HK-2 (cell line): ENCODE measurements at regions not wholly inside any gene's neighbourhood (a gene's known extent, or its start where the extent isn't known, plus 50 kb on each side); places are given as distances from the start of the nearest gene placed in this dataset.
A peak's percentile ranks its signal among the peaks of the same experiment; 100 is the strongest.
"Not testable (repeated sequence)": the region's sequence is repeated elsewhere in the genome, so short reads cannot be mapped to it uniquely, and the experiment has no call there.

Experiments
- DNase-seq: peaks from one replicate; pipeline ENCODE4 v3.0.0-alpha.2; 2018; ENCODE audit not compliant: unreplicated experiment

DNA sequence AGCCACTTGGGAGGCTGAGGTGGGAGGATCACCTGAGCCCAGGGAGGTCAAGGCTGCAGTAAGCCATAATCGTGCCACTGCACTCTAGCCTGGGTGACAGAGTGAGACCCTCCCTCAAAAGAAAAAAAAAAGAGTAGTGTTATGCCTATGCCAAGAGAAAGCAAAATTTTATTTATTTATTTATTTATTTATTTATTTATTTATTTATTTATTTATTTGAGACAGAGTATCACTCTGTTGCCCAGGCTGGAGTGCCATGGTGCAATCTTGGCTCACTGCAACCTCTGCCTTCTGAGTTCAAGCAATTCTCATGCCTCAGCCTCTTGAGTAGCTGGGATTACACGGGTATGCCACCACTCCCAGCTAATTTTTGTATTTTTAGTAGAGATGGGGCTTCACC lies 72.6 kb upstream of the RAPGEF2 start:
- DNase-seq, result not testable (repeated sequence)

DNA sequence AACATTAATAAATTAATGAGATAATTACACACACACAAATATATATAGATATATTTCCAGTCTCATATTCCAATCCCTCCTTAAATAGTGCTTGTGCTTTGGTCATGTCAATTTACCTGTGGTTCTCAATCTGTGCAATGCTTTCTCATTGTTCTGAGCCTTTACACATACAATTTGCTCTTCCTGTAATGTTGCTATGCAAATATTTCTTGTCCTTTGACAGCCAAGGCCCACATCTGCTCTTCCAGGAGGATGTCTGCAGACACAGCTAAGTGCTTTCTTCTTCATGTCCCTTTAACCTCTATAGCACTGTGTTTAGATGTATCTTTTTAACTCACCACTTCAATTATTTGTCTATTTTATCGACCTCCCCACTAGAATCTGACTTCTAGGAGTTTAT lies 67.3 kb upstream of the RAPGEF2 start:
- DNase-seq, result no peak

DNA sequence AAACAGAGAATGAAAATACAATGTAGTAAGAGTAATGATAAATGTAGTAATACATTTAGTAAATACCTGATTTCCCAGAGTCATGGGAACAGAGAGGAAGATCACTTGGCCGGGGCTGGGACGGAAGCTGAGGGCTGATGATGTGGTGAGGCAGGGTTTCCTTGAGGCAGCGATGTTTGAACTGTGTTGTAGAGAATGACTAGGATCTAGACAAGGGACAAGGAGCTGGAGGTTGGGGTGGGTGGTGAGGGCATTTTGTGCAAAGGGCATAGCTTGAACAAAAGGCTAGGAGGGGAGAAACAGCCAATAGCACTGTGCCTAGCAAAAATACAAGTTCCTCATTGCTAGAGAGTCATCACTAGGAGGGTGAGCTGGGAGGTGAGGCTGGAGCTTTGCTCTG lies 64.3 kb upstream of the RAPGEF2 start:
- no peak for DNase-seq

DNA sequence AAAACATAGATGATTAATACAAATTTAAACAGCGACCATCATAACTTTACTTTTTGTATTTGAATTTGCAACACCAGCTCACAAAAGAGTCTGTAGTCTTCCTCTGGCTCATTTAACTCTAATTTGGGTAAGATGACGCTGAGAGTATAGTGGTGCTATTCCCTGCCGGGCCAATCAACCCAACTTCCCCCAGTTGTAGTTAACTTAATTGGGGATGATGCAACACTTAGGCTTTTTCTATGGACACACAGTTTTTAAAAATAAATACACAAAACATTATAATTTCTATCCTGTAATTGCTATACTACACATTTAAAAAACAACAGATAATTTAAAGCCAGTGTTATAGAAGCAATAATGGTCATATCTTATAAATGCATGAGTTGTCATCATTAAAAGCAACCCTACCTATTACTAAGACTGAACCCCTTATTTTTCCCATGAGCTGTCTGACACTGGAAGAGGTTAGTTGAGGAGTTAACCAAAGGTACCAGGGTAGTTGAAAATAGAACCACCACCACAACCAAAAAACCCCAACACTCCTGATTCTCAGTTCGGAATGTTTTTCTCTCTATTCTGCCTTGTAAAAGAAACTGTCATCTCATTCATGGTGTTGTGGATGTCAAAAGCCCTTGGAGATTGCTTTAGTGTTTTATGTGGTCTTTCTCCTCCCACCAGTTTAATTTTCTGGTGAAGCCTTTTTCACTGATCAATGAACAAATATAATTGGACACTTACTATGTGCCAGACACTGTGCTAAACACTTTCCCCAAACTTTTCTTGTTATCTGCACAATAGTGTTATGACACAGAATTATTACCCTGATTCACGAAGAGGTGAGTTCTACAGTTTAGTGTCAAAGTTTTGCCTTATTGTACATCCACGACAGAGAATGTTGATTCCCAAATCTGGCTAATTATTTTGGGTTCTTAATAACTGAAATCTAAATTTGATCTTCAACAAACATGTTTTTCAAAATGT lies 61.5 kb upstream of the RAPGEF2 start:
- no peak for DNase-seq

DNA sequence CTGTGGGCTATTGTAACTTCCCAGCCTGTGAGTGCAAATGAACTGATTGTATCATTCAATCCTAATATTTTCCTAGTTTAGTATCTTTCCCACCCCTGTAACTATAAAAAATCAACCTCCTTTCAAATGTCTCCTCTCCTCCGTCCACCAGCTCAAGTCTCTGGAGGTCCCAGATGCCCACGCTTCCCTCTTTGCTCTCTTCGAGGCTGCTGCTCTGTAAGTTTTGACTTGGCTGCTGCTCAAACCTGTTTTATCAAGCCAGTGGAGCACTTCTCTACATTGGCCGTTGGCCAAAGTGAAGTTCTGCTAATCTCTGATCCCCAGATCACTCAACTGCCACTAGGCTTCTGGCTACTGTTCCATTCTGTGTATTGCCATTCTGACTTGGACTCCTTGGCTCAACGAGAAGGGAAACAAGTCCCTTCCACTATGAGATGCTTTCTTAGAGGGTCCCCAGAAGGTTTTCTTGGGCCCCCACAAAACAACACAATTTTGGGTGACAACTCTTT lies 60.7 kb upstream of the RAPGEF2 start:
- no peak for DNase-seq

DNA sequence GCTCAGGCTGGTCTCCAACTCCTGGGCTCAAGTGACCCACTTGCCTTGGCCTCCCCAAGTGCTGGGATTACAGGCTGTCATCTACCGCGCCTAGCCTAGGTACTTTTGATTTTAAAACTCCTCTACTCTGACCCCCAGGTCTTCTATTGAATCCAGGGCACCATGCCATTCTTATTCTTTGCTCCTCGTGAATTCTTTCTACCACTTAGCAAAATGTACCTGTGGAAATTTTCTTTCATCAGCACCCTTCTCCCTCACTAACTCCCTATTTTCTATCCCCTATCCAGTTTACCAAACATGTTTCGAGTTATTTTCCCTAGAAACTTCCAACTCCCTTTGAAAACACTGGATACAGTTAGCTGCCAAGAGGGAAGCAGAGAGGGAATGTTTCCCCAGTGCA lies 60.0 kb upstream of the RAPGEF2 start:
- DNase-seq, result no peak

DNA sequence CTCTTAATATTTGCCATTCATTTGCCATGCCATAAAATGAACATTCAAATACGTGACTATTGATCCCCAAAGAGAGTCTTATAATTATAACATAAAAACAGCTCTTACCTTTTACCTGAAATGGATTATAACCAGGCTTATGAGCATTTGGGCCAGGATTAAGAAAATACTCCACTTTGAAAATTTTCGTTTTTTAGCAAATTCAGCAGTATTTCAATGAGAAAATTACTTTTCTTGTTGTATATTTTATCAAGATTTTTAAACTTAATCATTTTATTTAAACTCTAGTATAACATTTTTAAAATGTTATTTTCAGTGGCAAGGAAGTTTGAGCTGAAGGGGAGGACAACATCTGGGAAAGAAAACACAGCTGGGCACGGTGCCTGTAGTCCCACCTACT lies 59.0 kb upstream of the RAPGEF2 start:
- DNase-seq, result no peak

DNA sequence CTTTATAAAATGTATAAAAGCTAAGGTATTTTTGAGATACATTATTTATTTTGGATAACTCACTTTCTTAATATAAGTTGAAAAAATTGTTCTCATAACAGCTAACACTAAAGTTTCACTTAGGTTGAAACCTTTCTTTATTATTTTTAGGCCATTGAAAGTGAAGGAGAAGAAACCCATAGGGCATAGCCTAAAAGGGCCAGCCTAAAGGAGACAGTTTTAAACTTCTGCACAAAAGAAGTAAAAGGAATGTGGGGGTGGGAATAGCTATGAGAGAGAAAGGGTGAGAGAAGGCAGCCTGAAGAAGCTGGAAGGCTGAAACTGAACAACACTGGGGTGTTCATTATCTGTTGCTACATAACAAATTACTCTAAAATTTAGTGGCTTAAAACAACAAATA lies 57.6 kb upstream of the RAPGEF2 start:
- DNase-seq, result no peak

DNA sequence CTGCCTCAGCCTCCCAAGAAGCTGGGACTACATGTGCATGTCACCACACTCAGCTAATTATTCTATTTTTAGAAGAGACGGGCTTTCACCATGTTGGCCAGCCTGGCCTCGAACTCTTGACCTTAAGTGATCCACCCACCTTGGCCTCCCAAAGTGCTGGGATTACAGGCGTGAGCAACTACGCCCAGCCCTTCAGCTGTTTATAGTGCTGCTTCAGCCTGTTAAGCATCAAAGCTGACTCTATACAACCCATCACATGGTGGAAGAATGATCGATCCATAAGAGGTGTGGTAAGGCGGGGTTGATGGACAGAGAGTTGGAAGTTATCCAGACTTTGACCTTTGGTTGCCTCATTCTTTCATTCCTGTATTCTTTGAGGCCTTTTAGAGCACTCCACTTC lies 56.2 kb upstream of the RAPGEF2 start:
- no peak for DNase-seq

DNA sequence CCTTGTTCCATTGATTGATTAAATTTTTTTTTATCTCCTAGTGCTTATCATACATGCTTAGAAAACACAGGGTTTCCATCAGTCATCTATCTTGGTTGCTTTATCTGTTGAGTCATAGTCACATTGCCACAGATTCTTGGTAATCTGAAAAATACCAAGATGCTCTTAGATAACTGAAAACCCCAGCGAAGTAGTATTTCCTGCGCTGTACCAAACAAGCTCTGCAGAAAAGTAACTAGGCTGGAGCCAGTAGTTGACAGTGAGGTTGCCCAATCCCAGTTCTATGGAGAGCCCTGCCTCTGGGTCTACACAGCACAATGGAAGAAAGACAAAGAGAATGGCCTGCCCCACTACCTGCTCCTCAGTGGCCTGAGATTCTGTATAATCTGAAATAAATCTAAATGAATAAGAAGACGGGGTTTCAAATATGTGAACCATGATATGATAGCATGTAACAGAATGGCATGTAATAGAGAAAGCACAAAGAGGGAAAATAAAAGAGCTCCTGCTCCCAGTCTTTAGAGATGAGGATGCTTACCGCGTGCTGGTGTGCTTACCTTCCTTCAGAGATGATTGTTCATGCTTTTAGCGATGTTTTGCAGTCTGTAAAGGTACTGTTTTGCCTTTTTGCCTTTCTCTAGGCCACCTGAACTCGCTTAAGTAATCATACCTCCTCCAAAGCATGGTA lies 55.3 kb upstream of the RAPGEF2 start:
- DNase-seq, result no peak

DNA sequence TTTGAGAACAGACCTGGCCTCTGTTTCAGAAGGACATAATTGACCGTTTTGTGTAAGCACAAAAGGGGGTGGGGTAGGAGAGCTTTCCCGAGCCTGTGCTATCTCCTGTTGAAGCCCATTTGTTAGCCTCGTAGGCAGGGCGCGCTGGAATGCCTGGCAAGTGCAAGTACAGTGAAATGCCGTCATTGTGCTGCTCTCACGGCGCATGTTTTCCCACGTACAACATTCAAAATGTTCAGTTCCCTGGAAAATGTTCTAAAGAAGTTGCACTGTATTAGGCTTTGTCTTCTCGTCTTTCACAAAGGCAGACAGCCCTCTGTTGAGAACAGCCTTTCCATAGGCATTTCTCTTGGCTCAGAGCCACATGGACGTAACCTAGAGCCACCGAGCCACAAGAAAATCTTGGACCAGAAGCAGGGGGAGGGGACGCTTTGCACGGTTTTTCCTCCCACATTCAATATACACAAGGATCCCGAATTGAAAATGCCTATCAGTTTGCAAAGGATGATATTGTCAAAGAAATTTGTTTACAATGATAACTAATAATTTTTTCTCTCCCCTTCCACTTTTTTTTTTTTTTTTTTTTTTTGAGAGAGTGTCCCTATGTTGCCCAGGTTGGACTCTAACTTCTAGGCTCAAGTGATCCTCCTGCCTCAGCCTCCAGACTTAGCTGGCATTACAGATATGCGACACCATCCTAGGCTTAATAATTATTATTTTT lies 54.6 kb upstream of the RAPGEF2 start:
- no peak for DNase-seq

DNA sequence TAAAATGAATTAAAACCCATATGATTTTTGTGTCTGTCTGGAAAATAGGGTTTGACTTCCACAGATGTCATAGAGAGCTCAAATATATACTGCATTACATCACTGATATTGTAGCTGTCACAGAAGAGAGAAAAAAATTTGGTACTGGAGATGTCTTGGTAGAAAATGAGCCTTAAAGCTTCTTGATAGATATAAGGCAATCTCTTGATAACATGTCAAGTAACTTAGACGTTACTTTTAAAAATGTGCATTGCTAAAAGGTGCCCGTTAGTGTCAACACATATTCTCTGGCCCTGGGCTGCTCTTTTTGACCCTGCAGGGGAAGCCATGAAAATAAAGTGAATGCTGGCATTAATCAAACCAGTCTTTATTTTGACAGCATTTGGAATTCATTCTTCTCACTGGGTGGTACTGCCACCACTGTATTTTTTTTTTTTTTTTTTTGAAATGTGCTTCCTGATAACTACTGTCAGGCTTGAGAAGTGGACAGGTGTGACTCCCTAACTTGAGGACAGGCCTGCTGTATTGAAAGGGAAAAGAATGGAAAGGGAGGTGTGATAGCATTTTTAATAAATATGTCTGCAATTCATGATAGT lies 53.0 kb upstream of the RAPGEF2 start:
- DNase-seq, result no peak

DNA sequence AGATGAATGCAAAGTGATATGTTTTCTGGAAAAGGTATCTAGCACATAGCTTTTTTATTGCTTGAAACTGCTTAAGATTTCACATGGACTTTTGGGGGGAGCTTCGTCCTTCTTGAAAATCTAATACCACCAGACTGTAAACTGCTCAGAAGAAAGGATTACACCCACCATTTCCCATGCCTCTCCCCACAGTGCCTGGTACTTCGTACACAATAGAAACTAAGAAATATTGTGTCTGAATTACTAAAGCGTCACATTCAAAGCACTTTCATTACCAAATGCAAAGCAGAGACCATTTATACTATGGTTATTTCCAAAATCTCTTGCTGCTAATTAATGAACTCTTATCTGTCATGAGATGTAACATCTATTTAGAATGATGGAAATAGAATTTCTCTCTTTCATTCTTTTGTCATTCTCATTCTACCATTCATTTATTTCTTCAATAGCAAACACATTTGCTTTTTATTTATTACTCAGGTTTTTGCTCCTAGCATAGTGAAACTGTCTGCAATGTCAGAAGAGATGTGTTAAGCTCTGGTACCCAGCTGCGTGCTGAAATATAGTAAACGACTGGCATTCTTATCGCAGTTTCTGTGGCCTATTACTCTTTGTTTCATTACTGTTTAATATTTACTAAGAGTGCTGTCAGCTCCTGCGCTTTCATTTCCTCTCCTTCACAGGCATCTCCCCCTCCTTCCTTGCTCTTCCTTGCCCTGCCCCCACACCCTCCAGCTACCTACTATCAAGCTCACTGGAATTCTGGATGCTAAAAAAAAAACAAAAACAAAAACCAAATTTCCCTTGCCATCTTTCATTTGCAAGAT lies 51.4 kb upstream of the RAPGEF2 start:
- peak; percentile 5 for DNase-seq

DNA sequence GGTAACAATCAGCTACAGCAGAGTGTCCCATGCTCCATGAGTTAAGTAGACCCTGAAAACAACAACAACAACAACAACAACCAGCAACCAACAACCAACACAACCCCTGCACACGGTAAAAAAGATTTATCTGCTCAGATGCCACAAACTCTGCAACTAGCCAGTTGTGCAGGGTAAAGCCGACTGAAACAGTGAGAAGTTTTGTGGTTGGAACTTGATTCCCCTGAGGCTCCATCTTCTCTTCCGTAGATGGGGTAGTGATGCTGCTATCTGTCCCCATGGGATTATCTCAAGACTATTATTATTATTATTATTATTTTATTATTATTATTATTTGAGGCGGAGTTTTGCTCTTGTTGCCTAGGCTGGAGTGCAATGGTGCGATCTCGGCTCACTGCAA lies 50.6 kb upstream of the RAPGEF2 start:
- no peak for DNase-seq
